OCI-LY1 (cell line): ENCODE measurements at regions not wholly inside any gene's neighbourhood (a gene's known extent, or its start where the extent isn't known, plus 50 kb on each side); places are given as distances from the start of the nearest gene placed in this dataset.

ENCODE experiments used
- EZH2 ChIP-seq: fragments of 200-600 bp; sonication (generic), shearing (Covaris generic); IDR thresholded peaks from 2 replicates; pipeline ENCODE4 v1.8.0; 2017; ENCODE audit warnings: borderline replicate concordance, mixed run types, mild to moderate bottlenecking, antibody characterized with exemption, low read length, moderate library complexity, mixed read lengths
- TF ChIP-seq, protein P1 (sequence below): fragments of 200-600 bp; sonication (generic), shearing (Covaris generic); IDR thresholded peaks from 2 replicates; pipeline ENCODE4 v1.5.1; 2017; ENCODE audit warnings: mild to moderate bottlenecking, antibody characterized with exemption, low read length, moderate library complexity, mixed read lengths

DNA sequence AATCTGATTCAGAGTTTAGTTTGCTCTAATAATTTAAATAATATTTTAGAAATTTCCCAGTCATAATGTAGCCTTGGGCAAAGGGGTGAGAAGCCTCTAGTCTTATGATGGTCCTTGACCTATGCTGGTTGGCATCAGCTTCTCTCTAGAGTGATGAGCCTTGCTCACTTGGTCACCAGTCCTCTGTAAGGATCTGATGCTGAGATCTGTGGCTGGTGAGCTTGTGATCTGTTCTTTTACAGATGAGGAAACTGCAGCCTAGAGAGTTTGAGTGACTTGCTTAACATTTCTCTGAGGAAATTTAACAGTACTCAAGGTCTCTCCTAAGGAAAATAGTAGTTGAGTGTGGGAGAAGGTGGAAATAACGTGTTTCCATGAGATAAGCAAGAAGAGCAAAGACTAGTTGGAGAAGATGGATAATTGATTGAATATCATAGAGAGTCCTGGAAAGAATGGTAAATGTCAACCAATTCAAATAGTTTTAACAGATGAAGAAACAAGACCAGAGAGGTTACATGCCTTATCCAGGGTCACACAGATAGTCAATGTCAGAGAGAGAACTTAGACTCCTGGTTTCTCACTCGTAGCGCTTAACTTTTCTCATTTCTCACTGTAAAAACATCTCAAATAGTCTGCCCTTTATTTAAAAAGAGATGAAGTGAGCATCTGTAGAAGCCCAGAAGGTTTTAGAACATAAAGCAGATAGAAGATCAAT lies 89.7 kb upstream of the ETV6 start:
- TF ChIP-seq, protein P1, sequence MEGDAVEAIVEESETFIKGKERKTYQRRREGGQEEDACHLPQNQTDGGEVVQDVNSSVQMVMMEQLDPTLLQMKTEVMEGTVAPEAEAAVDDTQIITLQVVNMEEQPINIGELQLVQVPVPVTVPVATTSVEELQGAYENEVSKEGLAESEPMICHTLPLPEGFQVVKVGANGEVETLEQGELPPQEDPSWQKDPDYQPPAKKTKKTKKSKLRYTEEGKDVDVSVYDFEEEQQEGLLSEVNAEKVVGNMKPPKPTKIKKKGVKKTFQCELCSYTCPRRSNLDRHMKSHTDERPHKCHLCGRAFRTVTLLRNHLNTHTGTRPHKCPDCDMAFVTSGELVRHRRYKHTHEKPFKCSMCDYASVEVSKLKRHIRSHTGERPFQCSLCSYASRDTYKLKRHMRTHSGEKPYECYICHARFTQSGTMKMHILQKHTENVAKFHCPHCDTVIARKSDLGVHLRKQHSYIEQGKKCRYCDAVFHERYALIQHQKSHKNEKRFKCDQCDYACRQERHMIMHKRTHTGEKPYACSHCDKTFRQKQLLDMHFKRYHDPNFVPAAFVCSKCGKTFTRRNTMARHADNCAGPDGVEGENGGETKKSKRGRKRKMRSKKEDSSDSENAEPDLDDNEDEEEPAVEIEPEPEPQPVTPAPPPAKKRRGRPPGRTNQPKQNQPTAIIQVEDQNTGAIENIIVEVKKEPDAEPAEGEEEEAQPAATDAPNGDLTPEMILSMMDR, result no peak
- TF ChIP-seq EZH2, result no peak
